ENCODE measurements at regions not wholly inside any gene's neighbourhood (a gene's known extent, or its start where the extent isn't known, plus 50 kb on each side); places are given as distances from the start of the nearest gene placed in this dataset.

GRCh38 chr6:159436581-159436980, 256.5 kb downstream of the SOD2 start:
- no peak for TF ChIP-seq CTCF (IDR thresholded peaks at IDR 0.05)
- no peak for TF ChIP-seq POLR2A (IDR thresholded peaks at IDR 0.05)
